ENCODE measurements at regions not wholly inside any gene's neighbourhood (a gene's known extent, or its start where the extent isn't known, plus 50 kb on each side); places are given as distances from the start of the nearest gene placed in this dataset.

GRCh38 chr6:18613319-18613925 is 226.3 kb downstream of the RNF144B start:
- TF ChIP-seq CTCF (IDR thresholded peaks at IDR 0.05): no peak
- TF ChIP-seq POLR2A (IDR thresholded peaks at IDR 0.05): no peak

Measured in lower leg skin (tissue), 3 donors.